NCI-H1417 (cell line): ENCODE measurements at regions not wholly inside any gene's neighbourhood (a gene's known extent, or its start where the extent isn't known, plus 50 kb on each side); places are given as distances from the start of the nearest gene placed in this dataset.

Experiments
- DNase-seq, 3 experiments: peaks; one replicate each; lab custom pipeline; 2025; lab: John Stamatoyannopoulos, UW

GRCh38 chr5:26674846-26675245 lies 363.5 kb downstream of the CDH9 start:
- DNase-seq: peak in 2 of 3 experiments; percentile 53 to 87

DNA sequence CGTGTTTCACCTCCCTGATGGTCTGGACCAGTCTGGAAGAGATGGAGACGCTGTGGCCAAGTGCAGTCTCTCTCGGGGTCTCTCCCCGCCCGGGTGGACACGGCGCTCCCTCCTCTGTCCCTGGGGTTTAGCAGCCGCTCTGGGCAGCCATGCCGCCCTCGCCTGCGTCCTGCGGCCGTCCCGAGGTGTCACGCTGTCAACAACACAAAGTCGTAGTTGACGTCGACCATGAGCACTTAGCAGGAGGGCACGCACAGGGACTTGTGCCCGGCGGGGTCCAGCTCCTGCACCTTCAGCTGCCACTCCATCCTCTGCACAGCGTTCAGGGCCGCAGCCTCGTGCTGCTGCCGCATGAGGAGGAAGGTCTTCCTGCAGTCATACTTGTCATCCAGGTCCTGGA lies 368.9 kb downstream of the CDH9 start:
- no peak for DNase-seq

DNA sequence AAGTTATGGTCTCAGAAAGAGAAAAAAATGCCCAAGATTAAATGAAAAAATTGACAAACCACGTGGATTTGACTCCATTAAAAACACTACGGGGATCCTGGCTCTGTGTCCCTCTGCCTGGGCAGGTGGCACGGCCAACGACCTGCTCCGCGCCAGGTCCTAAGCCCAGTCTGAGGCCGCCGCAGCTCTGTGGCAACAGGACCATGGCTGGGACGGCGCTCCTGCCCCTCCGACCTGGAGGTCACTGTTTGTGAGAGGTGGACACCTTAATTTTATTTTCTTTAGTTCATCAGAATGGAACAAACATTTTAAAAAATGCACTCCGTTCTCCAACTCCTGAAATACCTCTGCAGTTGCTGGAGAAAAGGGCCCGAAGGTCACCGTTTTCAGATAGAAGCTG lies 369.4 kb downstream of the CDH9 start:
- DNase-seq: no peak

DNA sequence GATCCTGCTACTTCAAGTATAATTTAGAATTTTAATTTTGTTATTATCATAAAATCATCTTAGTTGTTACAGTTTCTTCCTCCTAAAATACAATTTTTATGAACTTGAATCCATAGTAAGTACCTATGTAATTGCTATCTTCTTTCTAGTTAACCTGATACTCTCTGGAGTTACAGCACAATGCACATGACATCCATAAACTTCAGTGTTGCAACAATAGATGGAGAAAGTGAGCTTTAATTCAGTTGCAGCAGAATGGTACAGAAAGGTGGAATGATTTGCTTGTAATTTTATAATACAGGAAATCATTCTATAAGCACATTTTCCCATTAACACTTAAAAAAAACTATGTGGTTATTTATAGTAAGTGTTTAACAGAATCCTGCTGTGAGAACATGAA lies 372.0 kb downstream of the CDH9 start:
- peak in 2 of 3 experiments; percentile 34 to 87 for DNase-seq

- DNase-seq: no peak
These were observed 374.9 kb downstream of the CDH9 start for GRCh38 chr5:26663500-26663899.

- DNase-seq: no peak
These were observed 375.5 kb downstream of the CDH9 start for GRCh38 chr5:26662806-26663360.

DNA sequence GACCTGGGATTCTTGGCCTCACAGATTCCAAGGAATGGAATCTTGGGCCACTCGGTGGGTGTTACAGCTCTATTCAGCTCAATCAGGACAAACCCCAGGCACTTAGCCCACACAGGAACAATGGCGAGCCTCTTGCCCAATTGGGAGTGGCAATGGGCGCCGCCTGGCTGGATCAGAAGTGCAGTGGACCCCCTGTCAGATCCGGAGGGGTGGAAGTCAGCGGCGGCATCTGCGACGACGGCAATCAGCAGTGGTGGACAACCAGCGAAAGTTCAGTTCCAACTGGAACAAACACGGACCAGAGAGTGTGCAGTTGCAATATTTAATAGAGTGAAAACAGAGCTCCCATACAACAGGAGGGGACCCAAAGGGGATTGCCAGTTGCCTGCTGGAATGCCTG lies 378.3 kb downstream of the CDH9 start:
- DNase-seq: no peak

DNA sequence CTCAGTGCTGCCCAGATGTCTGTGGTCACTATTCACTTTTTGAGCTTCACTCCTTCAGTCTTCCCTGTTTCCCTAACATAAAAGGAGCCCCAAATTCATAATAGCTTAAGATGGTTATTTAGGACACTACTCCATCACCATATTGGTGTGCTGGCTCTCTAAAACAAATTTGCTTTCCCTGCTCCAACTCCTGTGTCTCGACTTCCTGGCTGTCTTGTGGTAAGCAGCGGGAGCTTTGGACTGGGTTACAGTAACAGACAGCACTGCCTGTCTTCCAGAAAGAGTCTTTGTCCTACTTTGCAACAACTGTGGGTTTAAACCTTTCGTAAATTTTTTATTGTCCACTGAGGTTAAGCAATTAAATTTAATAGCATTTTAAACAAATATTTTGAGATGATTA lies 389.4 kb downstream of the CDH9 start:
- DNase-seq: peak in 1 of 3 experiments; percentile 15

DNA sequence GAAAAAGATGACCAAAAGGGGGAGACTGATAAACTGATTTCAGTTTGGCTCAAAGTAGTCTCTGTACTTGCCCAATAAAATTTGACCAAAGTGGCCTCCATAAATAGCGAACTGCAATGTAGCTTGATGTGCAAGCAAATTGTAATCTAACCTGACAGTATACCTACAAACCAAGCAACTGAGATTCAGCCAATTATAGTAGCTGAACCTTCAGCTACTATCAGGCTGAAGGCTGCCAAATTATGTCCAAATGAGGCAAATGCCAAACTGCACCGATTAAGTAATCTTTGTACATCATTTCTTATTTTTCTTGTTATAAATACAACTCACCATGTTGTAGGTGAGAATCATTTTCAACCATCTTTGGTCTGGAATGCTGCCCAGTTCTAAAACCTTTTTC lies 390.6 kb downstream of the CDH9 start:
- no peak for DNase-seq

- no peak for DNase-seq
These were observed 392.7 kb downstream of the CDH9 start for GRCh38 chr5:26645659-26646058.

DNA sequence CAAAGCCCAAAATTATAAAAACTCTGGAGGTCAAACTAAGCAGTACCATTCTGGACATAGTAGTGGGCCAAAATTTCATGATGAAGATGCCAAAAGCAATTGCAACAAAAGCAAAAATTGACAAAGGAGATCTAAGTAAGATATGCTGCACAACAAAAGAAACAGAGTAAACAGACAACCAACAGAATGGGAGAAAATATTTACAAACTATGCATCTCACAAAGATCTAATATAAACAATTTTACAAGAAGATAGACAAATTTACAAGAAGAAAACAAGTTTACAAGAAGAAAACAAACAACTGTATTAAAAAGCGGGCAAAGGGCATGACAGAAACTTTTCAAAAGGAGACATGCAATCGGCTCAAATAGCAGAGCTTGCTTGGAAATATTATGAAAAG lies 396.9 kb downstream of the CDH9 start:
- no peak for DNase-seq

DNA sequence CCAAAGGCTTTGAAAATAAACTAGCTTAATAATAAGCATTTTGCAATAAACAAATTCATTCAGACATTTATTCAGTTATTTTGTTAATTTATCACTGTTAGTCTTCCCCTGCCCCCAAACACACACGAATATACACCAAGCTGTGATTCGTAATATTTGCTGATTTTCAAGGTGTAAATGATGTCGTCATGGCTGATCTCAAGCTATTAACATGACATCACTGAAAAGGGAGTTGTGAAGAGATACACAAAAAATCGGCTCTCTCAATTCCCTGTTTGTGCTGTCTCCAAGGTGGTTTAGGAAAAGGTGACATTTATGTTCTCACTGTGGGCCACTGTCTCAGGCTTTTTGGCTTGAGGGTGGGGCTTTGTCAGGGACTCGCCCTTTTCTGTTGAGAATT lies 413.3 kb downstream of the CDH9 start:
- DNase-seq: peak in 1 of 3 experiments; percentile 31

GRCh38 chr5:26622947-26623346 lies 415.4 kb downstream of the CDH9 start:
- peak in 2 of 3 experiments; percentile 68 to 97 for DNase-seq

DNA sequence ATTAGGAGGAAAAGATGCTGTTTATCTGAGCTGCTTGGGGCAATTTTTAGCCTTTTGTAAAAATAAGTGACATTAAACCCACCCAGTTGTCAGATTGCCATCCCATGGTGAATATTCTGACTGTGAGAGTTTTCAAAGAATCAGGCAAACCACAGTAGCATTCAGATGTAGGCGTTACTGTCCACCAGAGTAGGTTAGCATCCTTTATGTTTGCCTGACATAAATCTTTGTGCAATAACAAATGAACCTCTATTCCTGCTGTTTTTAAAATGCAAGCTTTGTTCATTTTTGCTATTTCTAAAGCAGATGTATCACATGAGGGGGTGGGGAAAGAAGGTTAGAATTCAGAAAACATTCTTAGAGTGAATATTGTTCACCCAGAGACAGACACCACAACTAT lies 427.8 kb downstream of the CDH9 start:
- DNase-seq: no peak

DNA sequence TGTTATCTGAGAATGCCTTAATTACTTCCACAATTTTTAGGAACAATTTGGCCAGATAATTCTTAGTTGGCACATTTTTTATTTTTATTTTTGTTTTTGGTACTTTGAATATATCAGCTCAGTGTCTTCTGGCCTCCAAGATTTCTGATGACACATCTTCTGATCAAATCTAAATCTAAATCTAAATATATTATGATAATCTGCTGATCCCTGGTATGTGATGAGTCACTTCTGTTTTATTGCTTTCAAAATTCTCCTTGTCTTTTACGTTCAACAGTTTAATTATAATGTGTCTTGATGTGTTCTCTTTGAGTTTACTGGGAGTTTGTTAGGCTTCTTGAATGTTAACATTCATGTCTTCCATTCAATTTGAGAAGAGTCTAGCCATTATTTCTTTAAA lies 436.8 kb downstream of the CDH9 start:
- no peak for DNase-seq

DNA sequence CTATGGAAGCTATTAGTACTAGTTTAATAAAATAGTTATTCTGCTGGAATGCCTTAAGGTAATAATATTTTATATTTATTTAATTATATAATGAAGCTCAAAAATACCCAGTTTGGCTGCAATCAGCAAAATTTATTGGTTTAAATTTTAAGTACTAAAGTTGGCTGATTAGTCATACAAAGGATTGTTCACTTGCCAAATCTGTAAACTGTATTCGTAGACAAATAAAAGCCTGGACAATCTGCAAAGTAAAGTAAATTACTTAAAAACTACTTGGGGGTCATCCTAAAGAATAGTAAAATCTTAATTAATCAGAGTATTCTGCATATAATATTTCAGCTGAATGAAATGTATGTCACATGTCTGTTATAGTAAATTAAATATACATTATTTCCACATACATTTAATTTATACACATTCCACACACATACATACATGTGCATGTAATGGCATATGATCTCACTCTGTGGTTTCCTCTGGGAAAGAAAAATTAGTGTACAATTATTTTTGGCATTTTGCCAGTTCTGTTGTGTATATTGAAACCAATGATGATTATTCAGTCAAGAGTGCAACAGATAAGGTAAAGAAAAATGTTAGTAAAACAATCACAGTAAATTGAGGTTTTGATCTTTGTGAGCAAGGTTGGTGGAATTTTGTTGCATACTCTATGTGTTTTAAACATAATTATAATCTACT lies 455.9 kb downstream of the CDH9 start:
- DNase-seq: peak in 1 of 3 experiments; percentile 16

GRCh38 chr5:26579712-26580111 lies 458.7 kb downstream of the CDH9 start:
- DNase-seq: no peak

- no peak for DNase-seq
These were observed 460.4 kb downstream of the CDH9 start for GRCh38 chr5:26578002-26578401.

- DNase-seq: no peak
These were observed 465.9 kb downstream of the CDH9 start for GRCh38 chr5:26572480-26572879.

DNA sequence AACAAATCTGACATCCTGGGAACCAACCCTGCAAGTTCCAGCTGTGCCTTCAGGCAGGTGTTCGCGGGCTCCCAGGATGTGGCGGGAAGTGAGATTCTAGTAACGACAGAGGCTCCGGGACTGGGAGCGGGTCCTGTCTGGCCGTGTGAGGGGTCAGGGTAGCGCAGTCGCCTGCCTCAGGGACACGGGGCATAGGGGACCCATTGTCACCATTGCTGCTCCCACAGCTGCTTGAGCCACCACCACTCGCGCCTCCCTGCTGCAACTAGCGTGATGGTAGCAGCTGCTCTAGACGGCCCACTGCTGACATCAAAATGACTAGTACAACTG lies 468.5 kb downstream of the CDH9 start:
- no peak for DNase-seq

DNA sequence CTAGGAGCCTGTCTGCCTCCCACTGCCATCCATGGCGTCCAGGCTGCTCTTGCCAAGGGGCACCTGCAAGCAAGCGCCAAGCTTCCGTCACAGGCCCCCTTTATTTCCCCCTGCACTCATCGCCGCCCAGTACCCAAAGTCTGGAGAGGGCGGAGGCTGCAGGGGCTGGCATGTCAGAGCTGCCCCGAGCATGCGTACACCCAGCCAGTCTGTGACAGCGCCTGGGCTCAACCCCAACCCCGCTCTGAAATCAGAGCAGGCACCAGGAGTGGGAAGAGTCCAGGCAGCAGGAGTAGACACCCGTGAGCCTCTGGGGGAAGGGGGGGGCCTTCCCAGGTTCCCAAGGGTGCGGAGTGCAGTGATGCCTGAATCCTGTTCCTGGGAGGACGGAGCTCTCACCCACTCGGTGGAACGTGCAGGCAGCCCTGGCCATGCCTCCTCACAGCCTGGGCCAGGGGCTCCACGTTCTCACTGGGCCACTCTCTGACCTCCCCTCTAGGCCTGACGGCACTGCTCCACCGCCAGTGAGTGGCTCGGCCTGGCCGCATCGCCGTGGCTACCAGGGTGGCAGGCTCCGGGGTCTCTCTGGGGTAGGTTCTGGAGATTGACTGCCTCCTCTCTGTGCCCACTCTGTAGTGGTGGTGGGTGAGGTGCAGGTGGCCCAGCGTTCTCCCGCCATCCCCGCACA lies 469.0 kb downstream of the CDH9 start:
- DNase-seq: no peak

DNA sequence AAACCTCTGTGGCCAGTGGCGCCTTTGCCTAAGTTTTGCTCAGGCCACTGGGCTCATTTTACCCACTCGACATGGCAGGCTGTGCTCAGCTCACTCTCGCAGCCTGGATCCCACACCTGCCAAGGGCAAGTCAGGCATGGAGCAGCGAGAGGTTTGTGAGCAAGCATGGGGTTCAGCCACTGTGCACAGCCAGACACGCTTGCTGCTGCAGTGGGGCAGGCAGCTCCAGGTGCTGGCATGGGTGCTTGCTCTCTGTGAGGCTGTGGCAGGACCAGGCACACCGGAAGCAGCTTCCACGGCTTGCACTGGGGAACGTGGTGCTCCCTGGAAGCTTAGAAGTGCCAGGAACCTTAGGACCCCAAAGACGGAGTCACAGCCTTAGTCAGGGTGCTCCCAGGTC lies 470.1 kb downstream of the CDH9 start:
- no peak for DNase-seq

DNA sequence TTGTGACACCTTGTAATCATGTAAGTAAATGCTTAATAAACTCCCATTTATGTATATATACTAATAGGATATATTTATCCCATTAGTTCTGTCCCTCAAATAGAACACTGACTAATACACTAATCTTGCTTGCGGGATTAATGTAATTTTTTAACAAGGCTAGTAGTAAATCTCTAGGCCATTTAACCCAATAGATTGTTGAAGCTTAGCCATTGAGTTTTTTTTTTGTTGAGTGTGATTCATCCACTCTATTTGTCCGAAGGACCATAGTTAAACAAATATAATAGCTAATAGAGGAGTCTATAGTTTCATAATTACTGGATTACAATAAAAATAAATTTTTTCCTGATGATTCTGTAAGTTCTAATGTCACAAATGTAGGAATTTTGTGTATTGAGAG lies 474.4 kb downstream of the CDH9 start:
- no peak for DNase-seq

GRCh38 chr5:26553079-26553478 lies 485.3 kb downstream of the CDH9 start:
- peak; percentile 86 to 99 (median 95) for DNase-seq
